HG03103 (cell line): ENCODE measurements at regions not wholly inside any gene's neighbourhood (a gene's known extent, or its start where the extent isn't known, plus 50 kb on each side); places are given as distances from the start of the nearest gene placed in this dataset.
"Not testable (repeated sequence)": the region's sequence is repeated elsewhere in the genome, so short reads cannot be mapped to it uniquely, and the experiment has no call there.

Experiments used
- ATAC-seq: cut with Tn5 transposase; IDR thresholded peaks from one replicate; pipeline ENCODE4 v1.9.1; 2021; ENCODE audit warnings: low read depth; ENCODE audit not compliant: unreplicated experiment

DNA sequence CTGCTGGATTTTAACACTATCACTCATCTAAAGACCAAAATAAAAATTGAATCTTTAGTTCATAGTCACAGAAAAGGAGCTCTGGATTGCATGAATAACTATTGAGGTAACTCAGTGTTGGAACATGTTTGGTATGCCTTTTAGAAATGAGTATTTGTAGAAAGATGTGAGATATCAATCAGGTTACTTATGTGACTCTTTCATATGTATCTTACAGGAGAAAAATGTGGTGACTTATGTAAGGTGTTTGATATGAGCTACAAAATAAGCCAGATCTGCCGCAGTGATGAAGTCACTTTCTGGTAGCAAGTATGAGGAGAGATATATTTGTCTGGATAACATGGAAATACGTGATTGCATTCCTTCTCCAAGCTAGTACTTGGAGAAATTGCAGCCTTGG, 1653.3 kb upstream of the PCDH7 start:
- no peak for ATAC-seq

DNA sequence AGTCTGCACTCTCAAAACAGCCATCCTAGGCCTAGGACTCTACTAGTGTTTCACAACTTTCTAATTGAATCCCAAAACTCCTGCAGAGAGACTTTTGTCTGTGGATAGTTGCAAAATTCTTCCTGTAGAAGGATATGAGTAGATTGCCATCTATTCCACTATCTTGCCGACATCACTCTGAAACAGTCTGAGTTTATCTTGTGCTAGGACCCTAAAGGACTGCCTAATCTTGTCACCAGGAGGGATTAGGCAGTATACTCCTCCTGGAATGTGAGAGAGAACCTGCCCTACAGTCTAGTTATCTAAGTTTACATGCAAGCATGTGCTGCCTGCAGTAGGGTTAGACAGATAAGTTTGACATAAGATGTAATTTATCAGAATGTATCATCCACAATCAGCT, 1646.6 kb upstream of the PCDH7 start:
- no peak for ATAC-seq

DNA sequence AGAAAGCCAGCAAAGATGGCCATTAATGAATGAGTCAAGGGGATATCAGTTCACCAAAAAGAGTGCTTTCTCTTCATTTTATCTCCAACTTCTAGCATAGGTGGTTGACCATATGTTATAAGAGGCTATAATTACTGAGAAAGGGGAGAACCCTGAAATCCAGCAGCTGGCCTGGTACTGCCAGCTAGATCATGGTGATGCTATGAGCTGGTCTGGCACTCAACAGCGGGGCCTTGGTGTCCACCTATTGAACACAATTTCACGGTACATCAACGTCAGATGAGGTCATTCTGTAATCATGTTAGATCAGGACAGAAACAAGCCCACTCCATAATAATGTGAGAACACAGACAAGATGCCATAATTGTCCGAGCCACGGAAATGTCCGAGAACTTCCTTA, 1644.8 kb upstream of the PCDH7 start:
- ATAC-seq, result no peak

DNA sequence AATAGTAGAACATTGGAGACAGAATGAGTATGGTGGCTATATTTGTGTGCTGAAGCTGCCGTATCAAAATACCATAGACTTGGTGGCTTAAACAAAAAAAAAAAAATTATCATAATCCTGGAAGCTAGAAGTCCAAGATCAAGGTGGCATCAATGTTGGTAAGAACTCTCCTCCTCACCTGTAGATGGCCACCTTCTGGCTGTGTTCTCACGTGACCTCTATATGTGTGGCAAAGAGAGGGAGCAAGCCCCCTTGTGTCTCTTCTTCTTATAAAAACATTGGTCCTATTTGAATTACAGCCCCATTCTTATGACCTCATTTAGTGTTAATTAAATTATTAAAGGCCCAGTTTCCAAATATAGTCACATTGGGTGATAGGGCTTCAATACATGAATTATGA, 1640.9 kb upstream of the PCDH7 start:
- ATAC-seq, result no peak

DNA sequence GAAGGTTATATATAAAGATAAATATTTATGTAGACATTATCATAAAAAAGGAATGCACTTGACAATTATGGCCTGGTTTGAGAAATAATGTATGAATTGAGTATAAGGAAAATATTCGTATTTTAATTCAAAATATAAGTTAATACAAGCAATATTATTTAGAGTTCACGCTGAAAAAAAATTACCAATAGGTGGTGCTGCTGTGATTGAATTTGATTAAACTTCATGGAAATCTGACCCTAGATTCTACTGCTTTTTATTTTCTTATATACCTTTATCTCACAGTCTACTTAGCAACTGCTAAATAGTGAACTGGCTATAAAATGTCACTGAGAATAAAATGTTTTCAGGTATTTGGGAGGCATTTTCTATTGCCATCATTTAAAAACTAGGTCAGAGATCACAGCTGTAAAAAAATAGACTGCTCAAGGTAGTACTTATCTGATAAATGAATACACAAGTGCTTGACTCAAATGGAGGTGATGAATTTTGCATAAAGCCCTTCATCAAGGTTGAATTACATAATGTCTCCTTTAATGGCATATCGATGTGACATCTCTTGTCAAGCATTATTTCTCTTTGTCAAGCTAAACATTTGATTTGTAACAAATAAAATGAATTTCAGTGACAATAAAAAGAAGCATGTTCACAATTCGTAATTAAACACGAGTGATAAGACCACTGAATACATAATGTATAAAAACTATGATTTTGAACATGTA, 1638.8 kb upstream of the PCDH7 start:
- ATAC-seq, result no peak

DNA sequence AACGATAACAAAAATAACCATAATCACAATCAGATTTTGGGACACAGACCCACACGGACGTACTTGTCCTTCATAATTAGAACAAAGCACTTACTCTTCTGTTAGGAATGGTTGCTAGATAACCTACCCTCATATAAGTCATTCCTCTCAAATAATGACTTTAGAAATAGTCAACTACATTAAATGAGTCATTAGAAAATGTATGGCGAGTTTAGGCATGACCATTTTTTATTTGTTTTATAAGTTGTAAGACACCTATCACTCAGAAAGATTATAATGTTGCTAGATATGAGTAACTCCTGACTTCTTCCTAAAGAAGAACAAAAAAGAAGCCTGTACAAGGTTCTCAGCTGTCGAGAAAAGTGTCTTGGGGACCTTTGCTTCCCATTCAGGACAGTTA, 1637.5 kb upstream of the PCDH7 start:
- ATAC-seq, result no peak

DNA sequence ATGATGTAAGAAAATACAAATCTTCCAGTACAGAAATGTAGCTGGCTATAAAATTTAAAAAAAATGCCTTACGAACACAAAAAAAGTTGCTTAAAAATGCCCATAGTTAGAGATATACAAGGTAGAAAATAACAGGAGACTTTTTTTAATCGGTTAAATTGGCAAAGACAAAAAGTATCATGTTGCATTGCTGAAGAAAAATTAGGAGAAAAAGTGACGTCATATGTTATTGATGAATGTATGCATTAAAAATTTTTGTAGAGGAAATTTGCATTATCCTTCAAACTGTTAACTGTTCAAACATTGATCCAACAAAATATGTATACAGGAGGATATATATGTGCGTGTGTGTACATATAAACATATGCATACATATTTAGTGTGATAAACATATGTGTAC, 1634.4 kb upstream of the PCDH7 start:
- ATAC-seq, result no peak

DNA sequence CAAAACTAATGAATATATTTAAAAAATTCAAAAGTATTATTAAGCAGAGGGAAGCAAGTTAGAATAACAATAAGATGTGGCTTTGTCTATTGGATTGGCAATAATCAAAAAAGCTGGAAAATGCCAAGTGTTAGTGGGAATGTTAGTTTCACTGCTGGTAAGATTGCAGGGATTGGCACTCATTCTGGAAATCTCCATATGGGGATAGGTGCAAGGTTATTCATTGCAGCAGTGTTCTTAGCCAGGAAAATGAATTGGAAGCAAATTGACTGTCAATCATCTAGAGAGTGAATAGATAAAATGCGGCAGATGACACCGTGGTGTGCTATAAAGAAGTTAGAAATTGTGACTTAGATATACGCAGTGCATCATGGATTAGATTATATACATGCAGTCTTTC, 1615.5 kb upstream of the PCDH7 start:
- ATAC-seq, result no peak

DNA sequence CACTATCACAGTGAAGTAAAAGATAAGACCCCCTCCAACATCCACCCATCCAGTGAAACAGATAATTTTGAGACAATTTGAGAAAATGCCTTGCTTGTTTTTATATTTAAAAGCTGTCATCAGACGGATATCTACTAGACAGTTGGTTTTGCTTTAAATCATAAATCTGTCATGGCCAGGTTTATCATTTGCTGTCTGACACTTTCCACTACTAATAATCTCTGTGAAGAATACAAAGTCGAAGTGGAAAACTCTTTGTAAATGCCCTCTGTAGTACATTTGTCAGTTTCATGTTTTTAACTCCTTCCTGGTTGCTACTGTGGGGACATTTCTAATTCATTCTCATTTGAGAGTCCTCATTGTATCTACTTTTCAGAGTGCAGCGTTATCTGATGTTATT, 1606.2 kb upstream of the PCDH7 start:
- no peak for ATAC-seq

DNA sequence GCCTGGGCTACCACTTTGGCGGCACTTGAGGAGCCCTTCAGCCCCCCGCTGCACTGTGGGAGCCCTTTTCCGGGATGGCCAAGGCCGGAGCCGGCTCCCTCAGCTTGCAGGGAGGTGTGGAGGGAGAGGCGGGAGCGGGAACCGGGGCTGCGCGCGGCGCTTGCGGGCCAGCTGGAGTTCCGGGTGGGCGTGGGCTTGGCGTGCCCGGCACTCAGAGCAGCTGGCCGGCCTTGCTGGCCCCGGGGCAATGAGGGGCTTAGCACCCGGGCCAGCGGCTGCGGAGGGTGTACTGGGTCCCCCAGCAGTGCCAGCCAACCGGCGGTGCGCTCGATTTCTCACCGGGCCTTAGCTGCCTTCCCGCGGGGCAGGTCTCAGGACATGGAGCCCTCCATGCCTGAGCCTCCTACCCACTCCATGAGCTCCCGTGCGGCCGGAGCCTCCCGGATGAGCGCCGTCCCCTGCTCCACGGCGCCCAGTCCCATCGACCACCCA, 1602.9 kb upstream of the PCDH7 start:
- not testable (repeated sequence) for ATAC-seq

DNA sequence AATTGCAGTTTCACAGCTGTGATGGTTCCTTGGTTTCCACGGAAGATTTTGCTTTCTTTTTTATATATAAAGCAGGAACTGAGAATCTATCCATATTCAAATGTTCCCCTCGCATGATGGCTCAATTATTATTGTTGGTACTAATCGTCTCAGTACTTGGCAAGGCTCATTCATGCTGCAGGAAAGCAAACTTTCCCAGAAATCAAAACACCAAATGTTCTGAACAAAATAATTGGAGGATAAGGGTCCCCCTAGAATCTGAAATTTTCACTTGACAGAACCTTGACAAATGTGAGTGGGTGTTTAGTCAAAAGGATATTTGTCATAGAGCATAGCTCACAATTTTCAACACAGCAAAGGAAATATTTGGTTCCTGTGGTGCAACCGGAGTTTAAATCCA, 1598.6 kb upstream of the PCDH7 start:
- no peak for ATAC-seq

DNA sequence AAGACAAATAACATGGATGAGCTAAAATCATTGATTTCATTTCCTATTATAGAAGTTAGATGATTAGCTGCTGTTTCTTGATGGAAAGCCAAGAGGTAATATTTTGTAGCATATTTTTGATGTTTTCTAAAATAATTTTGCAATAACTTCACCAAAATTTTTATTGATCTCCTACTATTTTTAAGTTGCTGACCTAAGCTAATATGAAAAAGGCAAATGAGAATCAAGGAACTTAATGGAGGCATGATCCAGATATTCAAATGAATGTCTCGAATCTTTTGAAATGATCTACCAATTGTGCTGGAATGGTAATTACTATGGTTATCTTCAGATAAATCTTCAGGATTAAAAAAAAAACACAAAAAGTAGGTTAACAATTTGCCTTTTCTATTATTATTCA, 1591.4 kb upstream of the PCDH7 start:
- ATAC-seq, result no peak

DNA sequence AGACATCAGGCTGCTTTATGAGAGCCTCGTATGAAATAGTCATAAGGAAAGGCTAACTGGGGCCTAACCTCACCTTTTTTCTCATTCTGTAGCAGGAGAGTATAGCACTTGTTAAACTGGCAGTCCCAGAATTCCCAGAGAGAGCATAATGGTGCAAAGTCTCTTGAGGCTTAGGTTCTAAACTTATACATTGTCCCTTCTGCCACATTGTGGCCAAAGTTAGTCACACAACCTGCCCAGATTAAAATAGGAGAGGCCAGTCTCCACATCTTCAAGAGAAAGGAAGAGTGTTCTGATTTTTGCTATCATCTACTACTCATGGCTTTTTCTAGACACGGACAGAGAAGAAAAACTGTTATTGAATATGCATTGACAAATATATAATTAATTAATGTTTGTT, 1588.9 kb upstream of the PCDH7 start:
- no peak for ATAC-seq

DNA sequence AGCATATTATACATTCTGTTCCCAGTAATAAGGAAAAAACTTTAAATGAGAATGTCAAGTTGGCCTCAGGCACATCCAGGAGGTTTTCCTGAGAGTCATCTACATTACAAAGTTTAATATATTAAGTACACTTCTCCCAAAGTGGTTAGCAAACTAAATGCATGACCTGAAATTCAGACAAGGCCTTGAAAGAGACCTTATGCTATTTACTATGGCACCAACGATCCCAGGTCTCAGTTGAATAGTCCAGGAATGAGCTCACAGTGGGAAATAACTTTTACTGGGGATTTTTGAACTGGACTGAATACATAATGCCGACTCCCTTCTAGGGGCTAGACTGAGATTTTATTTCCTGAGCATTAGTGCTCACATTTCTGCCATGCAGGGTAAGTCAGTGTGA, 1577.5 kb upstream of the PCDH7 start:
- ATAC-seq, result no peak

DNA sequence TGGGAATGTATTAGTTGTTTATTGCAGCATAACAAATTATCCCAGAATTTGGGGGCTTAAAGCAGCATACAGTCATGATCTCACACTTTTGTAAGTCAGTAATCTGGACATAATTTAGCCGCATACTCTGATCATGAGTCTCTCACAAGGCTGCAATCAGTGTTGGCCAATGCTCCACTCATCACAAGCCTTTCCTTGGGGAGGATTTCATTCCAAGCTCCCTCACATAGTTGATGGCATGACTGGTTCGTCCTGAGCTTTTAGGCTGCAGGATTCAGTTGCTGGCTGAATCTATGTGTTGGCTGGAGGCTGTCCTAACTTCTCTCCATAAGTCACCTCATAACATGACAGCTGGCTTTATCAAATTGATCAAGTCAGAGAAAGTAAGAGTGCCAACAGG, 1568.6 kb upstream of the PCDH7 start:
- ATAC-seq, result no peak

DNA sequence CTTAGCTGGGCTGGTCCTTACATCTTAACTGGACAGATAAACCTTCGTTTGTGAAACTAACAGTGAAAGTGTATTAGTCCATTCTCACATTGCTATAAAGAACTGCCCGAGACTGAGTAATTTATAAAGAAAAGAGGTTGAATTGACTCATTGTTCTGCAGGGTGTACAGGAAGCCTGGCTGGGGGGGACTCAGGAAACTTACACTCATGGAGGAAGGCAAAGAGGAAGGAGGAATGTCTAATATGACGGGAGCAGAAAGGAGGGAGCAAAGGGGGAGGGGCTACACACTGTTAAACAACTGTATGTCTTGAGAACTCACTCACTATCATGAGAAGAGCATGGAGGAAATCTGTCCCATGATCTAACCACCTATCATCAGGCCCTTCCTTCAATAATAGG, 1566.5 kb upstream of the PCDH7 start:
- no peak for ATAC-seq

DNA sequence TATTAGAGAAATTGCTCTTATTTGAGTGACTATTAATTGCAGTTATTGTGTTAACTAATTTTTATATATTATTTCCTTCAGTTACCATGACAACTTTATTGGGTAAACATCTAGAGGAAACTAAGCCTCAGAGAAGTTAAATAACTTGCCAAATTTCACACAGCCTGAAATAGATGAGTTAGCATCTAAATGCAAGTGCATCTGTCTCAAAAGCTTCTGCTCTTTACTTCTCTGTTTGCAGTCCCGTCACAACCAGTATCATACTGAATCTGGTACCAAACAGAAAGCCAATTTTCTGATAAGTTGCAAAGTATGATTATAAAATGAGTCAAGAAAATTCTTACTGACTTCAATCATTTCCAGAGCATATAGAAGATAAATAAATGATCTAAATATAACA, 1544.9 kb upstream of the PCDH7 start:
- no peak for ATAC-seq

DNA sequence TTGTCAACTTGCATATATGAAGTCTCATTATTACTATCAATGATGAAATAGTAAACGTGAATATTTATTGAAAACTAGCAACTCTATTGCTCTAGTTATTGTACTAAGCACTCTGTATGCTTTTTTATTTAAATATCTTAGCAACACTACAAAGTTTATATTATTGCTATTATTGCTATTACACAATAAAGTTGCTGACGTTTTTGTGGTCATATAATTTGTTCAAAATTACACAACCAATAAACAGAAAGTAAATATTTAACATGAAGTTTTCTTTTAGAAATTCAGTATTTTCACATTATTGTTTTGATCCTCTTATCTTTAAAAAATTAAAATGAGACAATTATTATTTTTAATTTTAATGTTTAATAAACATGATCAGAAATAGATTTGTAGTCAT, 1521.1 kb upstream of the PCDH7 start:
- no peak for ATAC-seq

DNA sequence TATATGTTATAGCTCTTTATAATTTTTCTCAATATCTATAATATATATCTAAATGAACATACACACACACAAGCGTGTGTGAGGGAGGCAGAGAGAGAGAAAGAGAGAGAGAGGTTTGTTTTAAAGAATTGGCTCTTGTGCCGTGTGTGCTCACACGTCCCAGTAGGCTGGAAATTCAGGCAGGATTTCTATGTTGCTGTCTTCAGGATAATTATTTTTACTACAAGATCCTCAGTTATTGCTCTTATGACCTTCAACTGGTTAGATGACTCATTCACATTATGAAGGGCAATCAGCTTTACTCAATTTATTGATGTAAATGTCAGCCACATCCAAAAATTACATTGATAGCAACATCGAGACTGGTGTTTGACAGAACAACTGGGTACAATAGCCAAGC, 1520.7 kb upstream of the PCDH7 start:
- ATAC-seq, result no peak

DNA sequence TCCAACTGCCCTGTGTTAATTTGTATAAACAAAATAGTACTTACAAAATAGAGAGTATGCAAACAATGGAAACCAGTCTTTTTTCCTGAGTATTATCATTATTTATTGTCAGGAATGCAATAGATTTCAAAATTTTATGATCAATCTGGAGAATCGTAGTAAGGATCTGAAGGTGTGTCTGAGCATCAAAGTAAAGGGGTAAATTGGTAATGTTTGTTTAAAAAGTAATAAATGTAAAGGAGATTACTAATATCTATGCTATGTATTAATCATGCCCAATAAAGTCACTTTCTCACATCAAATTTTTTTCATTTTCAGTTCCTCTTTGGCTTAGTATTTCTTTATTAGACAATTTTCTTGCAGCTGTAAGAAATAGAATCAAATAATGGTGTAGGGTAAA, 1507.1 kb upstream of the PCDH7 start:
- ATAC-seq, result no peak

DNA sequence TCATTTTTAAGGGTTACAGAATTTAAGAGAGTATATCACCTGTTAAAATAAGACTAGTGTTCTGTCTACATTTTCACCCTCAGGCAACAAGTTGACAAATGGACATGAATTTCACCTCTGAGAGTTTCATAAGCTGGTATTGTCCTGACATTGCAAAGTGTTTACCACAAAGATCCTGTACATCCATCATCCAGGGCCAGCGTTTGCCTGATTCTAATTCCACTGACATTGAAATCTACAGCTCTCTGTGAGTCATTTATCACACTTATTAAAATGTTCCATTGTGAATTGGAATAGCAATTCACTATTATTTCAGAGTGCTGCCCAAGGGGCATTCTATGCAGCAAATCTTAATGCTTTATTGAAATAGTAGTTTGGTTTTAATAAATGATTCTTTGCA, 1499.4 kb upstream of the PCDH7 start:
- ATAC-seq, result no peak

DNA sequence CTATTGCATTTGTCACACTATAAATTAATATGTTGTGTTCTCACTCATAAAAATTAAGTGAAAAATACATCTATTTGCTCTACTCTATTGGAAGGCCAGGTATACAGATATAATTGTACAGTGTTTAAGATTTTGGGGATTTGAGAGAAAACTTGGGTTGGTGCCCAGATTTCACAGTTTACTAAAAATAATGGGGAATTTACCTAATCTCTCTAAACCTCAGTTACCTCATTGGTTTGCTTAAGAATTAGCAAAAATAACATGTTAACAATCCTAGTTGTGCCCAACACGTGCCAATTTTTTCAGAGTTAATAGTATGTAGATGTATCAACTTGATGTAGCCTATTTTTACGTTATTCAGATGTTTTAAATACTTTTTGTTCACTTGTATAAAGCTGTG, 1495.3 kb upstream of the PCDH7 start:
- no peak for ATAC-seq

DNA sequence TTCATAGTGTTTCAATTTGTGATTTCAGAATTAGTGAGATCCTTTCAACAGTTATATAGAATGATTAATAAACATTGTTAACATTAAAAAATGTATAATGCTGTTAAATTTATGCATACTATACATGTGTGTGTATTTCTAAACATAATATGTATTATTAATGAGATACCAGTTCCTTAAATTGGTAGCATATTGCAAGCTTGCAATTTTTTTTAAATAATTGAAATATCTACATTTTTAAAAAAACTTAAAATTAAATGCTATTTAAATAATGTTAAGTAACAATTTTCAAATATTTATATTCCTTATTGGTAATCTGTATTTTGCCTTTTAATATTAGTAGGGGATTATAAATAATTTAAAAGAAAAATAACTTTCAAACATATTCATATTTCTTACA, 1479.5 kb upstream of the PCDH7 start:
- ATAC-seq, result no peak
